ENCODE measurements at regions not wholly inside any gene's neighbourhood (a gene's known extent, or its start where the extent isn't known, plus 50 kb on each side); places are given as distances from the start of the nearest gene placed in this dataset.

DNA sequence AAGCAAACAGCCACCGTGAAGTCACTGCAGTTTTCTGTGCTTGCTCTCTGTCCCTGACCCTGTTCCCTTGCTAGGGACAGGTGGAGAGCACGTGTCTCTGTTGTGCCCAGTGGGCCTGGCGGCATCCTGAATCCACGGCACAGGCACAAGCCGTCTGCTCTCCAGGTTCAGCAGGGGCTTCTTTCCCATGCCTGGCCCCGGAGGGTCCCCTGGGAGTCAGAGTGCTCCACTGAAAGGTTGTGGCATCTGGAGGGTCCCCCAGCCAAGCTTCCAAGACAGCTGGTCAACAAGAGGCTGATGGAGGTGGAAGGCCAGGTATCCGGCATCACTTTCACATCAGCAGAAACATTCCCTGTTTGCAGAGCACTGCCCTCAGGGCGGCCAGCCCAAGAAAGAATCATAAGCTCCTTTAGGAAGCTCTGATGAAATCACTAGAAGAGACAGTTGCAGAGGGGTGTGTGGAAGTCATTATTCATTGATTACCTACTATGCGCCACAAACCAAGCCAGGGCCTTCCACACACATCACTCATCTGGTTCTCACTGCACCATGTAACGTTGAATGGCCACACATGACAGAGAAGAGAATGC lies 346.4 kb upstream of the B3GAT1 start:
- H3K4me3 ChIP-seq (ENCODE audit: low read depth in 1 of 2, low read length in 2 of 2), result no peak overlapping the region
- H3K9me3 ChIP-seq (ENCODE audit: control insufficient read depth in 1 of 2, low read length in 2 of 2), result no peaks in the 10 kb centered on the region
- no peaks in the 10 kb centered on the region for H3K36me3 ChIP-seq (ENCODE audit: control insufficient read depth in 1 of 2, insufficient read depth in 2 of 2, low read length in 2 of 2)
- no peaks in the 10 kb centered on the region for H3K4me1 ChIP-seq (ENCODE audit: control insufficient read depth in 1 of 2, insufficient read depth in 2 of 2, low read length in 2 of 2)
- H3K27ac ChIP-seq (ENCODE audit: low read length), result no peak overlapping the region
- no peaks in the 10 kb centered on the region for H3K27me3 ChIP-seq (ENCODE audit: low read depth, low read length)

DNA sequence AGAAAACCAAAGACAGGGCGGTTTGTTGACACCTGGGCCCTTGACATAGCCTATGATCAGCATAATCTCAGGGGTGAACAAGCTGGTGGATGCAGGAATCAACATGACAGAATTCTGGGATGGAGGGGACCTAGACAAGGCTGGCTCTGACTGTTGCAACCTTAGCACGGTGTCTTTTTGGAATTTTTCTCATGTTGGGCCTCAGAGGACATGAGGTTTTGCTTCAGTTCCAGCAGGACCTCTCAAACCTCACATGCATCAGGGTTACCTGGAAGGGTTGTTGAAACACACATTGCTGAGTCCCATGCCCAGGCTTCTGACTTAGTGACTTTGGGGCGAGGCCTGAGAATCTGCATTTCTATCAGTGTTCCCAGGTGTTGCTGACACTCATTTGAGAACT lies 345.6 kb upstream of the B3GAT1 start:
- Histone ChIP-seq H3K27me3 (ENCODE audit: low read depth, low read length) (no peaks in the 10 kb centered on the region), H3K4me1 (ENCODE audit: control insufficient read depth in 1 of 2, insufficient read depth in 2 of 2, low read length in 2 of 2) (no peaks in the 10 kb centered on the region), H3K4me3 (ENCODE audit: low read depth in 1 of 2, low read length in 2 of 2) (no peak overlapping the region), H3K9me3 (ENCODE audit: control insufficient read depth in 1 of 2, low read length in 2 of 2) (no peaks in the 10 kb centered on the region), H3K27ac (ENCODE audit: low read length) (no peak overlapping the region), H3K36me3 (ENCODE audit: control insufficient read depth in 1 of 2, insufficient read depth in 2 of 2, low read length in 2 of 2) (no peaks in the 10 kb centered on the region)

DNA sequence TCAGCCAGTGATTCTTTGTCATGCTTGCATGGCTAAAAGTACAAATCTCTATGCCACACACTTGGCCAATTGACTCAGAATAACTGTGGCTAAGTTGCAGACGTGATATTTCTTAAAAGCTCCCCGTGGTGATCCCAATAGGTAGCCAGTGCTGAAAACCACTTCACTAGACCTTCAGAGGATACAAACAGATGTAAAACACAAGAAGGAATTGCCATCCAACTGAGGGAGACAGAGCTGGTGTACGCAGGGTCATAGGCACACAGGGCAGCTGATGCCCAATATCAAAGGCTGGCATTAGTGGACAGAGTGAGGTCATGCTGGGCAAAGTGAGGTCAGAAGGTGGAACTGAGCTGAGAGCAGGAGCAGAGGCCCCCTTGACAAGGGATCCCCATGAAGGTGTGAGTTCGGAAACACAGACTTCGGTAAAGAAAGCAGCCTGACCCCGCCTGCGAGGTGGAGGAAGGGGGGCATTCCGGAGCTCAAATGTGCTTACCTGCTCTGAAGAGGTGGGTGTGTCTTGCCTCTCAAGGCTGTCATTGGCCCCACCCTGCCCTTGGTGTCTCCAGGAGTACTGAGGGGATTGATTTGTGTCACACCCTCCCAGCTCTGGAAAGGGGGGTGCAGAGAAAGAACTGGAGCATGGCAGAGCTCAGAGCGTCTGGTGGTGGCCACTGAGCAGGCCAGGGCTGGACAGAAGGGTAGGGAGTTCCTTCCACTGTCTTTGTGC lies 344.9 kb upstream of the B3GAT1 start:
- Histone ChIP-seq H3K4me1 (ENCODE audit: control insufficient read depth in 1 of 2, insufficient read depth in 2 of 2, low read length in 2 of 2) (no peaks in the 10 kb centered on the region), H3K9me3 (ENCODE audit: control insufficient read depth in 1 of 2, low read length in 2 of 2) (no peaks in the 10 kb centered on the region), H3K27ac (ENCODE audit: low read length) (no peak overlapping the region), H3K36me3 (ENCODE audit: control insufficient read depth in 1 of 2, insufficient read depth in 2 of 2, low read length in 2 of 2) (no peaks in the 10 kb centered on the region), H3K4me3 (ENCODE audit: low read depth in 1 of 2, low read length in 2 of 2) (no peak overlapping the region), H3K27me3 (ENCODE audit: low read depth, low read length) (no peaks in the 10 kb centered on the region)

DNA sequence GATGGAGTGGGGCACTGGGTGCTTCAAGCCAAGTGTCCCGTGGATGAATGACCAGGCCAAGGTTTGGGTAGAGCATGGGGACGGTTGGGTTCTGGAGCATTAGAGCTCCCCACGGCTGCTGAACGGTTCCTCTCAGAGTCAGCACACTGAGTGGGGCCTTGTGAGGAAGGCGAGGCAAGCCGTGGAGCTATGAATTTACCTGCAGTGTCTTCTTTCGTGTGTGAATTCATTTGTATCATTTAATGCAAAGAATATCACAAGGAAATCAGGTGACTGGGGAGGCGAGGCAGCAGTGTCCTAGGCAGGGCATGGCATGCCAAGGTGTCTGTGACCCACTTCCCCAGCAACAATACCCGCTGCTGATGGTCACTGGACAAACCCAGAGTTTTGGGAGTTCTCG lies 343.5 kb upstream of the B3GAT1 start:
- no peak overlapping the region for H3K4me3 ChIP-seq (ENCODE audit: low read depth in 1 of 2, low read length in 2 of 2)
- H3K27ac ChIP-seq (ENCODE audit: low read length), result no peak overlapping the region
- H3K9me3 ChIP-seq (ENCODE audit: control insufficient read depth in 1 of 2, low read length in 2 of 2), result no peaks in the 10 kb centered on the region
- H3K27me3 ChIP-seq (ENCODE audit: low read depth, low read length), result no peaks in the 10 kb centered on the region
- no peaks in the 10 kb centered on the region for H3K36me3 ChIP-seq (ENCODE audit: control insufficient read depth in 1 of 2, insufficient read depth in 2 of 2, low read length in 2 of 2)
- H3K4me1 ChIP-seq (ENCODE audit: control insufficient read depth in 1 of 2, insufficient read depth in 2 of 2, low read length in 2 of 2), result no peaks in the 10 kb centered on the region

DNA sequence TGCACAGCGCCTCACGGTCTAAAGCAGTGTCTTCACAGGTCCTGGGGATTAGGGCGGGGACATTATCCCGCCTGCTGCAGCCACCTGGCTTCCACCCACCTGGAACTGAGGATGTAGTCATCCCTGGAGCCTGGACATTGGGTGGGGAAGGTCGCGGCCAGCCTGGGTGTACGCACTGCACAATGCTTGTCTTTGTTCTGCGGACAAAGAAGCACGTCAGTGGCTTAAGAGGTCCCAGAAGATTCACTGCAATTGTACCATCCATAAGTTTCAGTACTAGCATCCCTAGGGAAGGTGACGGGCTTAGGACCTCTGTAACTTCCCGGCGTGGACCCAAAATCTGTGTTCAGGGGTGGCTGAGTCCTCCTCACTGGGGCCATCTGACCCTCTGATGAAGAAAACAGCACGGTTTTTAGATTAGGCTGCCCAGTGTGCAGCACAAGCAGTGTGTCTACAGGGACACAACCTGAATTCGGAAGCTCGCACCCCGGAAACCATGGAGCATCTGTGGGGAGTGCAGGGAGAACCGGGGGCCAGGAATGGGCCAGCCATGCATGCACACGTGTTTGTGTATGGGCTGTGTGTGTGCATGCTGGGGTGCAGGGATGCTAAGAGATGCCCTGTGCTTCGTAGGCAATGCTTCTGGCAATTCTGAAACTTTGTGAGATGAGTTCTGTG lies 342.6 kb upstream of the B3GAT1 start:
- Histone ChIP-seq H3K4me1 (ENCODE audit: control insufficient read depth in 1 of 2, insufficient read depth in 2 of 2, low read length in 2 of 2) (no peaks in the 10 kb centered on the region), H3K27me3 (ENCODE audit: low read depth, low read length) (no peaks in the 10 kb centered on the region), H3K4me3 (ENCODE audit: low read depth in 1 of 2, low read length in 2 of 2) (no peak overlapping the region), H3K9me3 (ENCODE audit: control insufficient read depth in 1 of 2, low read length in 2 of 2) (no peaks in the 10 kb centered on the region), H3K27ac (ENCODE audit: low read length) (no peak overlapping the region), H3K36me3 (ENCODE audit: control insufficient read depth in 1 of 2, insufficient read depth in 2 of 2, low read length in 2 of 2) (no peaks in the 10 kb centered on the region)

DNA sequence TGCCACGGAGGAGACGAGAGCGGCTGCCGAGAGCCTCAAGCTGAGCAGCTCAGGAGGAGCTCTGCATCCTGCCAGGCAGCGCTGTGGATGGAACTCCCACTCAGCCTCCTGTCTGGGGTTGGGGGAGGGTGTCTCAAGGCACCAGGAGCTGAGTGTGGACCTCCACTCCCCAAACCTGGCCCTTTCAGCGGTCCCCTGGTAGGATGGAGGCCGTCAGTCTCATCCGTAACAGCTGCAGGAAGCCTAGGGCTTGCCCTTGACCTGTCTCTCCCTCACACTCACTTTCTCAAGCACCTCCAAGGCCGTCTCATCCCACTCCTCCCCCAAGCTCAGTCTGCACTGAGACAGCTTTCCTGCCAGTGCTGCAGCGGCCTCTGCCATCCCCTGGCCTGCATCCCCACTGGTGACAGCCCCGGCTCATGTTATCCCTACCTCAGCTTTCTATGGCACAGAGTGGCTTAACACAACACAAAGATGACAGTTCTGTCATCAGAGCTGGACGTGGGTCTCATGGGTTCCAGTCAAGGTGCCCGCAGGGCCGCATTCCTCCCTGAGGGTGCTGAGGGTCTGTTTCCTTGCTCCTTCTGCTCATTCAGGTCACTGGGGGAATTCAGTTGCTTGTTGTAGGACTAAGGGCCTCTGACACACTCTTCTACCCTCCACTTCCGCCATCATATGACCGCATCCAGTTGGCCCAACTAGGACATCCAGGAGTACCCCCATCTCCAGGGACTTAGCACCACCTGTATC lies 341.9 kb upstream of the B3GAT1 start:
- H3K27ac ChIP-seq (ENCODE audit: low read length), result no peak overlapping the region

DNA sequence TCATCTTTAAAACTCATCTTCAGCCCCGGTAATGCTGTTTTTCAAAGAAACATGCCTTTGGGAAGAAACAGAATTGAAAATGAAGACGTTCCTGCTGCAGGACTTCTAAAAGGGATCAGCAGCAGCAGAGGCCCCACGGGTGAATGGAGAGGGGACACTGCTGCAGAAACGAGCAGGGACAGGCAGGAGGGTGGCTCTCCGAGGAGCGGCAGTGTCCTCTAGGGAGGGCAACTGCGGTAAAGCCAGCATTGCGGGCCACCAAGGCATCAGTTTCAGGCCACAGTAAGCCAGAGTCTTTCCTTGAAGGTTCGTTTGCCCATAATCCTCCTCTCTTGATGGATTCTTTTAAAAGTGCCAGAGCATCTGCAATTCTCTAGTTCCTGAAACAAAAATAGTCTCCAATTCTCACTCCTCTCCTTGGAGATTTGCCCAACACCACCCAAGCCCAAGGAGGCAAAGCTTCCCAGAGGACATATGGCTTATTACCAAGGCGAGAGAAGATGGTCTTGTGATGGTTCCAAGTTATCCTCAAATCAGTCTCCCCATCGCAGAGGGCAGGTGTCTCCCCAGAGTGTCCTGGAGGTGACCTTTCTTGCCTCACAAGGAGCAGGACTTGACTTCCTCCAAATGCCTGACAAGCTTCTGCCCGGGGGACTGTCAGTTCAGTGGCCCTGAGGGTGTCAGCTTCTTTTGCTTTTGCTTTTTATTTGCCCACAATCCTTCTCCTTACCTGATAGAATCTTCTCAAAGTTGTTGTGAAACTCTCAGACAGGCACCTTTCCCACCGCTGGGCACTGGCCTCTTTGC lies 341.1 kb upstream of the B3GAT1 start:
- H3K4me3 ChIP-seq (ENCODE audit: low read depth in 1 of 2, low read length in 2 of 2), result no peak overlapping the region
- H3K27ac ChIP-seq (ENCODE audit: low read length), result no peak overlapping the region
- no peaks in the 10 kb centered on the region for H3K36me3 ChIP-seq (ENCODE audit: control insufficient read depth in 1 of 2, insufficient read depth in 2 of 2, low read length in 2 of 2)
- peaks cover 0 to 5% of the 10 kb centered on the region in 2 donors for H3K9me3 ChIP-seq (ENCODE audit: control insufficient read depth in 1 of 2, low read length in 2 of 2)
- H3K4me1 ChIP-seq (ENCODE audit: control insufficient read depth in 1 of 2, insufficient read depth in 2 of 2, low read length in 2 of 2), result no peaks in the 10 kb centered on the region
- H3K27me3 ChIP-seq (ENCODE audit: low read depth, low read length), result no peaks in the 10 kb centered on the region

More for the DNA sequence above, 341.9 kb upstream of the B3GAT1 start:
- Histone ChIP-seq H3K9me3 (ENCODE audit: control insufficient read depth in 1 of 2, low read length in 2 of 2) (no peaks in the 10 kb centered on the region), H3K36me3 (ENCODE audit: control insufficient read depth in 1 of 2, insufficient read depth in 2 of 2, low read length in 2 of 2) (no peaks in the 10 kb centered on the region), H3K27me3 (ENCODE audit: low read depth, low read length) (no peaks in the 10 kb centered on the region), H3K4me3 (ENCODE audit: low read depth in 1 of 2, low read length in 2 of 2) (no peak overlapping the region), H3K4me1 (ENCODE audit: control insufficient read depth in 1 of 2, insufficient read depth in 2 of 2, low read length in 2 of 2) (no peaks in the 10 kb centered on the region)

DNA sequence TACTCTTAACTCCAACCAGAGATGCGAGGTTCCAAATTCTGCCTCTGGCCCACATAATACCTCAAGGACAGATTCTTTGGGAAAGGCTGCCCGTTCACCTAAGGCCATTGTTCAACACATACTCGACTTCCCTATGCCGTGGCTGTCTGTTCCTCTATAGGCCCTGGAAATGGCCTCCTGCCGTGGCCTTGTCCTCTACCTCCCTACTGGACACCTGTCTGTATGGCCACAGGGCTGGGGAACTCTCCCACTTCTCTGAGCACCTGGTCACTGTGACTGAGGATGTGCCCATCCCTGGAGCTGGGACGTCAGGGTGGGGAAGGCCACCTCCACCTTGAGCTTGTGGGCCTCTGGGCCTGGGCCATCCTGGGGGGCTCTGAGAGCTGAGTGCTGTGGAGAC lies 340.5 kb upstream of the B3GAT1 start:
- no peak overlapping the region for H3K4me3 ChIP-seq (ENCODE audit: low read depth in 1 of 2, low read length in 2 of 2)
- peaks cover 0 to 7% of the 10 kb centered on the region in 2 donors for H3K9me3 ChIP-seq (ENCODE audit: control insufficient read depth in 1 of 2, low read length in 2 of 2)
- no peaks in the 10 kb centered on the region for H3K36me3 ChIP-seq (ENCODE audit: control insufficient read depth in 1 of 2, insufficient read depth in 2 of 2, low read length in 2 of 2)
- H3K4me1 ChIP-seq (ENCODE audit: control insufficient read depth in 1 of 2, insufficient read depth in 2 of 2, low read length in 2 of 2), result no peaks in the 10 kb centered on the region
- no peaks in the 10 kb centered on the region for H3K27me3 ChIP-seq (ENCODE audit: low read depth, low read length)
- H3K27ac ChIP-seq (ENCODE audit: low read length), result no peak overlapping the region

DNA sequence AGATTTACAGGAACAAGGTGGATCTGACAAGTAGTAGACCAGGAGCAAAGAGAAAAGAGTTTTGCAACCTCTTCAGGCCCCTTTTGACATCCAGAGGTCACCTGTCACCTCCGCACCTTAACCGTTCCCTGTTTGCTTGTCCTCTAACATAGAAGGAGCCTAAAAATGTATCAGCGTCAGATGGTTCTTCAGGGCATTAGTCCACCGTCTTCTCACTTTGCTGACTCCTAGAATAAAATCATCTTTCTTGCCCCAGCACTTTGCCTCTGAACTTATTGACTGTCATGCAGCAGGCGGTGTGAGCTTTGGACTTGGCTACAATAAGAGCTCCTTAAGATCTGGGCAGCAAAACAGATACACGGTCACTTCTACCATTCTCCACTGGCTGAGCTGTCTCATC lies 339.7 kb upstream of the B3GAT1 start:
- Histone ChIP-seq H3K27me3 (ENCODE audit: low read depth, low read length) (no peaks in the 10 kb centered on the region), H3K9me3 (ENCODE audit: control insufficient read depth in 1 of 2, low read length in 2 of 2) (peaks cover 0 to 7% of the 10 kb centered on the region in 2 donors), H3K4me3 (ENCODE audit: low read depth in 1 of 2, low read length in 2 of 2) (no peak overlapping the region), H3K36me3 (ENCODE audit: control insufficient read depth in 1 of 2, insufficient read depth in 2 of 2, low read length in 2 of 2) (no peaks in the 10 kb centered on the region), H3K4me1 (ENCODE audit: control insufficient read depth in 1 of 2, insufficient read depth in 2 of 2, low read length in 2 of 2) (no peaks in the 10 kb centered on the region), H3K27ac (ENCODE audit: low read length) (no peak overlapping the region)

DNA sequence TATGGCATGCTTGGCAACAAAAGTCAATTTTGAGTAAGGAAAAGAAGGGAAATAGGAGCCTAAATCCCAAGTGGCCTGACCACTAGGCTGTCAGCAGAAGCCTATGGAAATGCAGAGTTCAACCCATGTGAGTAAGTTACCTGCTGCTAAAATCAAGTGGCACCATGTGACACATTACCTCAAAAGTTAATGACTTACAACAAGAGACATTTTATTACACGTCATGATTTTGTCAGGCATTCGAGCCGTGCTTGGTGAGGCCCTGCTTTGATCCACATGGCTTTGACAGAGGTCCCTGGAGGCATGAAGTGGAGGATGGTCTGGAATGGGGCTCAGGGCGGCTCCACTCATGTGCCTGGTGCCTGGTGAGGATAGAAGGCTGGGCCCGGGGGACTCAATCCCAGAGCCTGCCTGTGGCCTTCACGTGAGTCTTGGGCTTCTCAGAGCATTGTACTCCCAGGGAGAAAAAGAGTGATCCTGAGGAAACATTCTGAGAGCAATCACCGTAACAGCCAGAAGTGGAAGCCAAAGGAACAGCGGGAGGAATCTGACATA lies 339.1 kb upstream of the B3GAT1 start:
- Histone ChIP-seq H3K36me3 (ENCODE audit: control insufficient read depth in 1 of 2, insufficient read depth in 2 of 2, low read length in 2 of 2) (no peaks in the 10 kb centered on the region), H3K4me1 (ENCODE audit: control insufficient read depth in 1 of 2, insufficient read depth in 2 of 2, low read length in 2 of 2) (no peaks in the 10 kb centered on the region), H3K27ac (ENCODE audit: low read length) (no peak overlapping the region), H3K4me3 (ENCODE audit: low read depth in 1 of 2, low read length in 2 of 2) (no peak overlapping the region), H3K27me3 (ENCODE audit: low read depth, low read length) (no peaks in the 10 kb centered on the region), H3K9me3 (ENCODE audit: control insufficient read depth in 1 of 2, low read length in 2 of 2) (peaks cover 0 to 7% of the 10 kb centered on the region in 2 donors)
